ENCODE measurements at regions not wholly inside any gene's neighbourhood (a gene's known extent, or its start where the extent isn't known, plus 50 kb on each side); places are given as distances from the start of the nearest gene placed in this dataset.

GRCh38 chr18:68533641-68534040 lies 181.3 kb downstream of the TMX3 start:
- no peak for TF ChIP-seq CTCF (IDR thresholded peaks at IDR 0.05)
- TF ChIP-seq ZFX (IDR thresholded peaks at IDR 0.05; ENCODE audit: borderline replicate concordance): no peak
